HEK293 (cell line): ENCODE measurements at regions not wholly inside any gene's neighbourhood (a gene's known extent, or its start where the extent isn't known, plus 50 kb on each side); places are given as distances from the start of the nearest gene placed in this dataset.
A peak's percentile ranks its signal among the peaks of the same experiment; 100 is the strongest.
"Not testable (repeated sequence)": the region's sequence is repeated elsewhere in the genome, so short reads cannot be mapped to it uniquely, and the experiment has no call there.

Source experiments
- CTCF ChIA-PET: fragments of 350-600 bp; formaldehyde crosslinking; extraction: SDS; loops from one replicate; lab custom pipeline; 2021; ENCODE audit warnings: antibody characterized with exemption; lab: Yijun Ruan, JAX
- POLR2A ChIA-PET: fragments of 300-600 bp; formaldehyde crosslinking; extraction: SDS; loops from one replicate; lab custom pipeline; 2020; ENCODE audit warnings: antibody characterized with exemption, inconsistent platforms; lab: Yijun Ruan, JAX
- H3K27ac ChIP-seq: fragments of 200-500 bp; sonication (Bioruptor generic); 2 replicates; pipeline ENCODE4 v1.5.1; 2014; ENCODE audit warnings: low read depth, low read length, control low read depth, inconsistent platforms; ENCODE audit errors: extremely low read depth
- H3K36me3 ChIP-seq, 2 experiments: fragments of 200-500 bp in 1 of 2; sonication (Bioruptor generic) in 1 of 2; 1 replicate in 1 of 2; 2 replicates in 1 of 2; pipeline ENCODE4 v1.5.1; 2014 to 2017; ENCODE audit warnings: inconsistent platforms in 2 of 2, low read length in 2 of 2; ENCODE audit not compliant: control insufficient read depth in 2 of 2, insufficient read depth in 1 of 2
- H3K4me1 ChIP-seq: fragments of 200-500 bp; sonication (Bioruptor generic); 2 replicates; pipeline ENCODE4 v1.5.1; 2014; ENCODE audit warnings: mild to moderate bottlenecking, low read length, inconsistent platforms; ENCODE audit not compliant: control insufficient read depth, insufficient read depth
- H3K4me3 ChIP-seq: 2 replicates; pipeline ENCODE4 v1.5.1; 2011; ENCODE audit warnings: low read depth, mild to moderate bottlenecking, control low read depth, low read length, moderate library complexity
- H3K9me3 ChIP-seq: fragments of 200-500 bp; sonication (Bioruptor generic); 2 replicates; pipeline ENCODE4 v1.5.1; 2014; ENCODE audit warnings: low read depth, low read length, inconsistent platforms; ENCODE audit not compliant: control insufficient read depth, insufficient read depth
- ELK4 ChIP-seq: IDR thresholded peaks from 2 replicates; pipeline ENCODE4 v1.6.1; 2011; ENCODE audit warnings: mild to moderate bottlenecking, low read depth, low read length, borderline replicate concordance
- IKZF3 ChIP-seq: fragments of 450-650 bp; IDR thresholded peaks from 2 replicates; pipeline ENCODE4 v1.5.0; 2018; ENCODE audit warnings: missing biosample characterization, mild to moderate bottlenecking, missing genetic modification characterization, moderate library complexity
- PRDM1 ChIP-seq: fragments of 450-650 bp; formaldehyde crosslinking; IDR thresholded peaks from 2 replicates; pipeline ENCODE4; 2016; ENCODE audit warnings: missing biosample characterization, missing genetic modification characterization
- ZBTB48 ChIP-seq: fragments of 450-650 bp; formaldehyde crosslinking; IDR thresholded peaks from 2 replicates; pipeline ENCODE4 v1.5.1; 2016; ENCODE audit warnings: missing biosample characterization, missing genetic modification characterization
- ZBTB8A ChIP-seq: fragments of 450-650 bp; formaldehyde crosslinking; IDR thresholded peaks from 2 replicates; pipeline ENCODE4 v1.5.1; 2016; ENCODE audit warnings: missing biosample characterization, missing genetic modification characterization
- ZNF302 ChIP-seq: fragments of 450-650 bp; formaldehyde crosslinking; IDR thresholded peaks from 2 replicates; pipeline ENCODE4 v1.5.1; 2016; ENCODE audit warnings: missing biosample characterization, missing genetic modification characterization, low read depth
- ZNF341 ChIP-seq: fragments of 450-650 bp; formaldehyde crosslinking; IDR thresholded peaks from 2 replicates; pipeline ENCODE4; 2016; ENCODE audit warnings: low read depth, missing biosample characterization, missing genetic modification characterization
- ZNF514 ChIP-seq: fragments of 450-650 bp; formaldehyde crosslinking; IDR thresholded peaks from 2 replicates; pipeline ENCODE4 v1.5.1; 2016; ENCODE audit warnings: missing biosample characterization, missing genetic modification characterization
- ZNF600 ChIP-seq: fragments of 450-650 bp; formaldehyde crosslinking; IDR thresholded peaks from 2 replicates; pipeline ENCODE4 v1.5.1; 2016; ENCODE audit warnings: missing biosample characterization, missing genetic modification characterization
- ZNF677 ChIP-seq: fragments of 450-650 bp; IDR thresholded peaks from 2 replicates; pipeline ENCODE4 v1.5.0; 2018; ENCODE audit warnings: missing biosample characterization, mild to moderate bottlenecking, missing genetic modification characterization, moderate library complexity

GRCh38 chr4:123004079-123004478 lies 81.7 kb upstream of the NUDT6 start:
- CTCF ChIA-PET, H3K27ac ChIP-seq, H3K9me3 ChIP-seq, POLR2A ChIA-PET, H3K4me1 ChIP-seq, H3K36me3 ChIP-seq, H3K4me3 ChIP-seq: not testable (repeated sequence)
- TF ChIP-seq ZBTB48 (tag by site-specific recombination) (peak; percentile 59; the same call in 1 of the 2 replicates), ZBTB8A (peak; percentile 44), IKZF3 (tag by site-specific recombination) (peak; percentile 47; the same call in 1 of the 2 replicates), ZNF341 (peak; percentile 72)

- H3K4me3 ChIP-seq = not testable (repeated sequence)
Observed at GRCh38 chr4:123005126-123005525, 82.7 kb upstream of the NUDT6 start.

DNA sequence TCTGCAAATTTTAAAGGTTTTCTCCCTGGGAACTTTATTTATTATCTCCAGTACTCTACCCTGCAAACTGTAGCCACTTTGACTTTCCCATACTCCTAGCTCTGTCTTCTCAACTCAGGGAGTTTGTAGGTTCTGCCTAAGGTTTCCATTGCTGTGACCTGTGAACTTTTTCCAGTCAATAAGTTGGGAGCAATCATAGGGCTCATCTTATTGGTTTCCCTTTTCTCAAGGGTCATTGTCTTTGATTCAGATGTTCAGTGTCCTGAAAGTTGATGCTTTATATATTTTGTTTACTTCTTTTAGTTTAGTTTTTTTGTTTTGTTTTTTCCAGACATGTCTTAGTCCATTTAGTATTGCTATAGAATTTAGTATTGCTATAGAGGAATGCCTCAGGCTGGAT lies 85.3 kb upstream of the NUDT6 start:
- TF ChIP-seq ZNF677 (tag by site-specific recombination) (peak; percentile 92), ZNF302 (tag by site-specific recombination) (no peak)
- H3K27ac ChIP-seq = no peak overlapping the region
- H3K9me3 ChIP-seq = no peaks in the 10 kb centered on the region
- ChIA-PET CTCF (no interaction called here), POLR2A (no interaction called here)
- no peaks in the 10 kb centered on the region for H3K4me1 ChIP-seq
- H3K36me3 ChIP-seq = peaks cover 0 to 4% of the 10 kb centered on the region in 2 experiments; a peak in 1 of 3 replicates
- H3K4me3 ChIP-seq = no peak overlapping the region

More at GRCh38 chr4:123005126-123005525, 82.7 kb upstream of the NUDT6 start:
- H3K27ac ChIP-seq, H3K4me1 ChIP-seq, CTCF ChIA-PET, H3K36me3 ChIP-seq, POLR2A ChIA-PET, H3K9me3 ChIP-seq: not testable (repeated sequence)

DNA sequence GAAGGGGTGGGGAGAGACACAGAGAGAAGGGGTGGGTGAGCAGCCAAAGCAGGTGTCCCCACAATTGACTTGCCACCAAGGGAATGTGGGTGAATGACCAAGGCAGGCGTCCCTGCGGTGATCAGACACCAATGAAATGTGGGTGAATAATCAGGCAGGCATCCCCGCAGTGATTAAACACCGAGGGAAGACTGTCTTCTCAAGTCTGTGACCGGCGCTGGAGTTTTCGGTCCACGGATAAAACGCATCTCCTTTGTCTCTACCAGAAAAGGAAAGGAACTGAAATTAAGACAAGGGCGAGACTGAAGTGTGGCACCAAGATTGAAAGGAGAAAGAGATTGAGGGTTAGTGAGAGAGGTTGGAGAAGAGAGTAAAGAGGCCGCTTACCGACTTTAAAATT lies 90.0 kb upstream of the NUDT6 start:
- H3K27ac ChIP-seq, POLR2A ChIA-PET, H3K4me1 ChIP-seq, H3K9me3 ChIP-seq, CTCF ChIA-PET, H3K4me3 ChIP-seq, H3K36me3 ChIP-seq: not testable (repeated sequence)

DNA sequence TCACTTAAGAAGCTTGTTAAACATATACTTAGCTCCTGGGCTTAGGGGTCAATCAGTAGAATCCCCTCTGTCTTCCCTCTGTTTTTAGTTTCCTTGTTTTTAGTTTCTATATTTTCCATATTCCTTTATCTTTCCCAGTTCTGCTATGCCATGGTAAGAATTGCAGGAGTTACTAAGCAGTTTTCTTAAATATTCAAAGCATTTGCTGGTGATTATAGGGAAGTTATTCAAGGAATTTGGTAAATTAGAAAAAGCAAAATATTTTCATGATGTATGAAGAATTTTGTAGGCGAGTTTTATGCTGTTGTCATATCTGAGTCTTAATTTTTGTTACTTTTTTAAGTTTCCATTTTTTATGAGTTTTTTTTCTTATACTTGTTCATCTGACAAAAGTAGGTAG lies 91.6 kb upstream of the NUDT6 start:
- Histone ChIP-seq H3K4me3 (no peak overlapping the region), H3K36me3 (peaks cover 0 to 2% of the 10 kb centered on the region in 2 experiments; a peak in 1 of 3 replicates), H3K27ac (no peak overlapping the region), H3K9me3 (no peaks in the 10 kb centered on the region), H3K4me1 (no peaks in the 10 kb centered on the region)
- CTCF ChIA-PET = no interaction called here
- TF ChIP-seq ZNF600 (tag by site-specific recombination) (no peak), ELK4 (no peak)
- POLR2A ChIA-PET = no interaction called here

- Histone ChIP-seq H3K36me3 (no peaks in the 10 kb centered on the region), H3K9me3 (no peaks in the 10 kb centered on the region), H3K27ac (no peak overlapping the region), H3K4me3 (no peak overlapping the region)
- POLR2A ChIA-PET = no interaction called here
- TF ChIP-seq PRDM1 (peak; percentile 88), ZNF514 (tag by site-specific recombination) (no peak)
- TF ChIP-seq, all 188 proteins: peak for 1
- CTCF ChIA-PET = no interaction called here
- H3K4me1 ChIP-seq = no peaks in the 10 kb centered on the region
Observed at GRCh38 chr4:123017078-123017477, 94.7 kb upstream of the NUDT6 start.
